Gastrocnemius medialis (tissue), 4 donors: ENCODE measurements at regions not wholly inside any gene's neighbourhood (a gene's known extent, or its start where the extent isn't known, plus 50 kb on each side); places are given as distances from the start of the nearest gene placed in this dataset.

Experiments used
- CTCF ChIP-seq, 5 experiments: fragments of 450-650 bp in 3 of 5; fragments of 200-600 bp in 2 of 5; sonication (generic) in 2 of 5; IDR thresholded peaks in 4 of 5; conservative IDR thresholded peaks in 1 of 5; 1 replicate in 4 of 5; 2 replicates in 1 of 5; pipeline ENCODE4 v1.5.1; 2016 to 2019; ENCODE audit warnings: antibody characterized with exemption in 5 of 5, mild to moderate bottlenecking in 3 of 5, moderate library complexity in 3 of 5
- POLR2A ChIP-seq, 2 donors: fragments of 450-650 bp; IDR thresholded peaks; one replicate each; pipeline ENCODE4 v1.6.1; 2017; ENCODE audit warnings: antibody characterized with exemption in 2 of 2, mild to moderate bottlenecking in 2 of 2, moderate library complexity in 2 of 2

GRCh38 chr4:151573945-151574344, 165.0 kb downstream of the FHIP1A start:
- TF ChIP-seq CTCF (IDR thresholded peaks at IDR 0.05 in 4 of 5, conservative IDR thresholded peaks at IDR 0.05 in 1 of 5) (no peak), POLR2A (IDR thresholded peaks at IDR 0.05) (no peak)
